Stimulated activated CD8-positive, alpha-beta memory T cell treated with anti-CD3 and anti-CD28 coated beads, Interleukin-12 subunit alpha, Interleukin-12 subunit beta, amount 100 ng/mL, for 24 hours (primary cell): ENCODE measurements at regions not wholly inside any gene's neighbourhood (a gene's known extent, or its start where the extent isn't known, plus 50 kb on each side); places are given as distances from the start of the nearest gene placed in this dataset.

Experiments used
- DNase-seq: peaks from one replicate; pipeline ENCODE4 v3.0.0-alpha.2; 2020; ENCODE audit errors: extremely low read depth

- no peak for DNase-seq
Observed at GRCh38 chr2:240341064-240341463, 94.4 kb upstream of the GPC1 start.

- no peak for DNase-seq
Observed at GRCh38 chr2:240343548-240343947, 91.9 kb upstream of the GPC1 start.

- no peak for DNase-seq
Observed at GRCh38 chr2:240344904-240345303, 90.6 kb upstream of the GPC1 start.

- no peak for DNase-seq
Observed at GRCh38 chr2:240346015-240346752, 89.3 kb upstream of the GPC1 start.

GRCh38 chr2:240346753-240347372 is 88.6 kb upstream of the GPC1 start:
- DNase-seq = no peak

- no peak for DNase-seq
Observed at GRCh38 chr2:240347373-240347940, 88.0 kb upstream of the GPC1 start.

GRCh38 chr2:240347949-240348500 is 87.4 kb upstream of the GPC1 start:
- DNase-seq = no peak

- no peak for DNase-seq
Observed at GRCh38 chr2:240348522-240348921, 86.9 kb upstream of the GPC1 start.

- no peak for DNase-seq
Observed at GRCh38 chr2:240349133-240350005, 86.1 kb upstream of the GPC1 start.

GRCh38 chr2:240350006-240350355 is 85.5 kb upstream of the GPC1 start:
- DNase-seq = no peak

GRCh38 chr2:240350696-240351087 is 84.8 kb upstream of the GPC1 start:
- no peak for DNase-seq

- no peak for DNase-seq
Observed at GRCh38 chr2:240351088-240351741, 84.2 kb upstream of the GPC1 start.

GRCh38 chr2:240351826-240352426 is 83.5 kb upstream of the GPC1 start:
- DNase-seq = no peak

GRCh38 chr2:240353086-240353798 is 82.2 kb upstream of the GPC1 start:
- DNase-seq = no peak

GRCh38 chr2:240353944-240354343 is 81.5 kb upstream of the GPC1 start:
- no peak for DNase-seq

- DNase-seq = no peak
Observed at GRCh38 chr2:240355001-240355891, 80.2 kb upstream of the GPC1 start.

GRCh38 chr2:240355962-240356361 is 79.5 kb upstream of the GPC1 start:
- no peak for DNase-seq

- no peak for DNase-seq
Observed at GRCh38 chr2:240356700-240357640, 78.5 kb upstream of the GPC1 start.
